Fibroblast of villous mesenchyme (primary cell): ENCODE measurements at regions not wholly inside any gene's neighbourhood (a gene's known extent, or its start where the extent isn't known, plus 50 kb on each side); places are given as distances from the start of the nearest gene placed in this dataset.
"Not testable (repeated sequence)": the region's sequence is repeated elsewhere in the genome, so short reads cannot be mapped to it uniquely, and the experiment has no call there.

Experiments
- DNase-seq: peaks from one replicate; pipeline ENCODE4 v3.0.0-alpha.2; 2010; ENCODE audit warnings: low read depth
- H3K4me3 ChIP-seq: 2 replicates; pipeline ENCODE4 v1.5.1; 2011; ENCODE audit warnings: low read depth, mild to moderate bottlenecking, low read length
- CTCF ChIP-seq: IDR thresholded peaks from 2 replicates; pipeline ENCODE4 v1.5.1; 2012; ENCODE audit warnings: low read depth, mild to moderate bottlenecking, low read length; ENCODE audit not compliant: insufficient read depth

- not testable (repeated sequence) for H3K4me3 ChIP-seq, DNase-seq
Measured at GRCh38 chr2:215889240-215889969, 123.9 kb downstream of the MREG start.

- DNase-seq = peak; percentile 74
- H3K4me3 ChIP-seq = no peak overlapping the region
- no peak for TF ChIP-seq CTCF
Measured at GRCh38 chr2:215888680-215889079, 124.7 kb downstream of the MREG start.

- no peak for DNase-seq
- no peak for TF ChIP-seq CTCF
- H3K4me3 ChIP-seq = no peak overlapping the region
Measured at GRCh38 chr2:215887303-215887702, 126.0 kb downstream of the MREG start.

- no peak for TF ChIP-seq CTCF
- no peak for DNase-seq
- no peak overlapping the region for H3K4me3 ChIP-seq
Measured at GRCh38 chr2:215886022-215886421, 127.3 kb downstream of the MREG start.

GRCh38 chr2:215885536-215885935 is 127.8 kb downstream of the MREG start:
- DNase-seq = no peak
- no peak for TF ChIP-seq CTCF
- no peak overlapping the region for H3K4me3 ChIP-seq

GRCh38 chr2:215884451-215885087 is 128.8 kb downstream of the MREG start:
- no peak for DNase-seq
- H3K4me3 ChIP-seq = no peak overlapping the region
- no peak for TF ChIP-seq CTCF

- H3K4me3 ChIP-seq = no peak overlapping the region
- no peak for DNase-seq
- TF ChIP-seq CTCF = no peak
Measured at GRCh38 chr2:215883799-215884198, 129.6 kb downstream of the MREG start.
